ENCODE measurements at regions not wholly inside any gene's neighbourhood (a gene's known extent, or its start where the extent isn't known, plus 50 kb on each side); places are given as distances from the start of the nearest gene placed in this dataset.

GRCh38 chr13:72341904-72342303 lies 385.5 kb downstream of the MZT1 start:
- no peak for DNase-seq (ENCODE audit: low read depth)

- no peak for DNase-seq (ENCODE audit: low read depth)
These were observed 409.9 kb downstream of the MZT1 start for GRCh38 chr13:72317346-72318109.

- DNase-seq (ENCODE audit: low read depth): no peak
These were observed 410.7 kb downstream of the MZT1 start for GRCh38 chr13:72316716-72317115.

- DNase-seq (ENCODE audit: low read depth): no peak
These were observed 412.1 kb downstream of the MZT1 start for GRCh38 chr13:72315312-72315711.

GRCh38 chr13:72314210-72314609 lies 413.2 kb downstream of the MZT1 start:
- DNase-seq (ENCODE audit: low read depth): no peak

- DNase-seq (ENCODE audit: low read depth): no peak
These were observed 413.9 kb downstream of the MZT1 start for GRCh38 chr13:72313546-72313945.

- DNase-seq (ENCODE audit: low read depth): no peak
These were observed 423.3 kb downstream of the MZT1 start for GRCh38 chr13:72303941-72304746.

GRCh38 chr13:72296246-72296645 lies 429.2 kb upstream of the DACH1 start:
- no peak for DNase-seq (ENCODE audit: low read depth)

GRCh38 chr13:72295153-72295552 lies 428.1 kb upstream of the DACH1 start:
- DNase-seq (ENCODE audit: low read depth): no peak

GRCh38 chr13:72293206-72293605 lies 426.2 kb upstream of the DACH1 start:
- no peak for DNase-seq (ENCODE audit: low read depth)

GRCh38 chr13:72290962-72291681 lies 424.1 kb upstream of the DACH1 start:
- DNase-seq (ENCODE audit: low read depth): no peak

- no peak for DNase-seq (ENCODE audit: low read depth)
These were observed 419.4 kb upstream of the DACH1 start for GRCh38 chr13:72286421-72286820.

- DNase-seq (ENCODE audit: low read depth): no peak
These were observed 417.8 kb upstream of the DACH1 start for GRCh38 chr13:72284791-72285190.

- DNase-seq (ENCODE audit: low read depth): no peak
These were observed 394.7 kb upstream of the DACH1 start for GRCh38 chr13:72261732-72262131.

GRCh38 chr13:72259528-72259927 lies 392.5 kb upstream of the DACH1 start:
- DNase-seq (ENCODE audit: low read depth): no peak

- no peak for DNase-seq (ENCODE audit: low read depth)
These were observed 391.5 kb upstream of the DACH1 start for GRCh38 chr13:72258340-72258981.

GRCh38 chr13:72255908-72256307 lies 388.9 kb upstream of the DACH1 start:
- no peak for DNase-seq (ENCODE audit: low read depth)

- DNase-seq (ENCODE audit: low read depth): no peak
These were observed 386.8 kb upstream of the DACH1 start for GRCh38 chr13:72253754-72254153.

GRCh38 chr13:72246396-72246795 lies 379.4 kb upstream of the DACH1 start:
- no peak for DNase-seq (ENCODE audit: low read depth)

- DNase-seq (ENCODE audit: low read depth): no peak
These were observed 377.8 kb upstream of the DACH1 start for GRCh38 chr13:72244788-72245187.

GRCh38 chr13:72230131-72230530 lies 363.1 kb upstream of the DACH1 start:
- no peak for DNase-seq (ENCODE audit: low read depth)

- no peak for DNase-seq (ENCODE audit: low read depth)
These were observed 362.1 kb upstream of the DACH1 start for GRCh38 chr13:72229067-72229466.
